K562 (cell line): ENCODE measurements at regions not wholly inside any gene's neighbourhood (a gene's known extent, or its start where the extent isn't known, plus 50 kb on each side); places are given as distances from the start of the nearest gene placed in this dataset.

Source experiments
- ATAC-seq: fragments of 200-7000 bp; cut with Tn5 transposase; 3 replicates; pipeline ENCODE4 v1.9.1; 2020; ENCODE audit warnings: moderate library complexity
- BruUV-seq: library from RNA; stranded (reverse); fragments of 400-500 nt; replicated peaks from 2 replicates; lab custom pipeline; 2021; lab: Mats Ljungman, UMichigan
- CTCF ChIA-PET: fragments of 300-600 bp; formaldehyde crosslinking; extraction: SDS; loops from one replicate; lab custom pipeline; 2021; ENCODE audit warnings: low intra/inter-chr PET ratio; lab: Yijun Ruan, JAX
- POLR2A ChIA-PET: fragments of 300-600, 350-650 bp; sonication (Branson Sonifier 250); formaldehyde crosslinking; extraction: SDS; loops from one replicate; lab custom pipeline; 2021; ENCODE audit warnings: antibody characterized with exemption, inconsistent platforms; lab: Yijun Ruan, JAX
- DNase-seq, 4 experiments: peaks; one replicate each; pipeline versions ENCODE4 v3.0.0 to v3.0.0-alpha.2; 2011 to 2018; ENCODE audit warnings: low spot score in 3 of 4, mixed read lengths in 3 of 4; ENCODE audit errors: extremely low read depth in 1 of 4
- FAIRE-seq: peaks from 2 replicates; lab custom pipeline; 2011; peaks lifted over from hg19 to GRCh38; lab: Jason Lieb, UNC
- H2AFZ ChIP-seq: 2 replicates; pipeline ENCODE4 v1.6.0; 2011; ENCODE audit warnings: low read depth, low read length, control low read depth, inconsistent platforms
- H3K27ac ChIP-seq: fragments of 200-600 bp; 3 replicates; pipeline ENCODE4 v1.8.0; 2011; ENCODE audit warnings: low read depth, mild to moderate bottlenecking, control low read depth, inconsistent platforms, low read length, moderate library complexity, mixed read lengths; ENCODE audit errors: extremely low read depth
- H3K27me3 ChIP-seq, 2 experiments: fragments of 300-600 bp in 1 of 2; 2 replicates in 1 of 2; 3 replicates in 1 of 2; pipeline versions ENCODE4 v1.6.0 to v1.8.0; 2011; ENCODE audit warnings: inconsistent platforms in 2 of 2, low read length in 2 of 2, mild to moderate bottlenecking in 1 of 2, mixed read lengths in 1 of 2, moderate library complexity in 1 of 2; ENCODE audit not compliant: control insufficient read depth in 2 of 2, insufficient read depth in 2 of 2
- H3K36me3 ChIP-seq: fragments of 300-600 bp; 3 replicates; pipeline ENCODE4 v1.8.0; 2011; ENCODE audit warnings: mild to moderate bottlenecking, low read length, inconsistent platforms; ENCODE audit not compliant: control insufficient read depth, insufficient read depth
- H3K4me1 ChIP-seq, 2 experiments: fragments of 200-600 bp in 1 of 2; replicated peaks in 1 of 2; 2 replicates in 1 of 2; 3 replicates in 1 of 2; pipeline versions ENCODE4 v1.5.1 to v1.8.0; 2011; ENCODE audit warnings: inconsistent platforms in 2 of 2, low read length in 2 of 2, mild to moderate bottlenecking in 1 of 2, mixed read lengths in 1 of 2, moderate library complexity in 1 of 2; ENCODE audit not compliant: control insufficient read depth in 2 of 2, insufficient read depth in 2 of 2
- H3K4me2 ChIP-seq: 2 replicates; pipeline ENCODE4 v1.6.1; 2011; ENCODE audit warnings: low read length, control low read depth, inconsistent platforms, mixed read lengths; ENCODE audit not compliant: insufficient read depth
- H3K4me3 ChIP-seq: fragments of 200-600 bp; sonication (generic), shearing (Covaris generic); 2 replicates; pipeline ENCODE4 v1.5.1; 2016; ENCODE audit warnings: control low read depth, inconsistent platforms
- H3K79me2 ChIP-seq: fragments of 200-600 bp; 3 replicates; pipeline ENCODE4 v1.8.0; 2011; ENCODE audit warnings: low read length, inconsistent platforms; ENCODE audit not compliant: control insufficient read depth, insufficient read depth
- H3K9ac ChIP-seq, 2 experiments: 2 replicates each; pipeline versions ENCODE4 v1.6.0 to v1.6.1; 2011; ENCODE audit warnings: low read depth in 2 of 2, low read length in 2 of 2, control low read depth in 1 of 2, inconsistent platforms in 1 of 2, mild to moderate bottlenecking in 1 of 2, mixed read lengths in 1 of 2; ENCODE audit not compliant: insufficient read depth in 1 of 2
- H3K9me1 ChIP-seq: one replicate; pipeline ENCODE4 v1.6.0; 2011; ENCODE audit warnings: inconsistent platforms, mild to moderate bottlenecking, low read length, moderate library complexity; ENCODE audit not compliant: control insufficient read depth, insufficient read depth
- H3K9me3 ChIP-seq: replicated peaks from 2 replicates; pipeline ENCODE4 v1.5.1; 2011; ENCODE audit warnings: low read depth, low read length, inconsistent platforms; ENCODE audit not compliant: control insufficient read depth, insufficient read depth
- H4K20me1 ChIP-seq: replicated peaks from 2 replicates; pipeline ENCODE4 v1.6.1; 2011; ENCODE audit warnings: low read length, inconsistent platforms, mixed read lengths; ENCODE audit not compliant: control insufficient read depth, insufficient read depth
- CREBBP ChIP-seq: IDR thresholded peaks from one replicate; pipeline ENCODE4 v1.6.1; 2012; ENCODE audit warnings: low read depth, mild to moderate bottlenecking, control low read depth, inconsistent platforms, low read length
- HDAC2 ChIP-seq: fragments of 450-650 bp; IDR thresholded peaks from 2 replicates; pipeline ENCODE4 v1.6.1; 2016; ENCODE audit warnings: mild to moderate bottlenecking
- STAG1 ChIP-seq: sonication (generic); formaldehyde crosslinking; IDR thresholded peaks from 2 replicates; pipeline ENCODE4 v1.5.0; 2020; ENCODE audit warnings: missing genetic modification reagents, borderline replicate concordance
- ZC3H8 ChIP-seq: fragments of 450-650 bp; IDR thresholded peaks from 2 replicates; pipeline ENCODE4 v1.6.1; 2017
- ZNF124 ChIP-seq: sonication (generic); formaldehyde crosslinking; IDR thresholded peaks from 2 replicates; pipeline ENCODE4 v1.8.1; 2022; ENCODE audit warnings: missing genetic modification reagents
- WGBS: fragments of 100-300 bp; shearing (Covaris generic); methylation state at CpG from one replicate; pipeline ENCODE4 v1.1.6; 2016; ENCODE audit warnings: low coverage, mixed read lengths; ENCODE audit not compliant: insufficient coverage; ENCODE audit errors: missing lambda C conversion rate; 5-methylcytosine and 5-hydroxymethylcytosine counted together
- in situ Hi-C: fragments of 300-500 bp; cut with MboI; formaldehyde crosslinking; loops from 4 replicates; pipeline ENCODE4 v1.15.0; 2018; ENCODE audit warnings: inconsistent platforms, mixed read lengths
- intact Hi-C: fragments of 100-400 bp; cut with micrococcal nuclease; formaldehyde crosslinking; loops from 2 replicates; pipeline ENCODE4 v1.14.2; 2022
- TF ChIP-seq, protein P1 (sequence below): fragments of 250-450 bp; sonication (Bioruptor Pico); IDR thresholded peaks from 2 replicates; pipeline ENCODE4 v1.6.1; 2021; ENCODE audit warnings: mild to moderate bottlenecking

DNA sequence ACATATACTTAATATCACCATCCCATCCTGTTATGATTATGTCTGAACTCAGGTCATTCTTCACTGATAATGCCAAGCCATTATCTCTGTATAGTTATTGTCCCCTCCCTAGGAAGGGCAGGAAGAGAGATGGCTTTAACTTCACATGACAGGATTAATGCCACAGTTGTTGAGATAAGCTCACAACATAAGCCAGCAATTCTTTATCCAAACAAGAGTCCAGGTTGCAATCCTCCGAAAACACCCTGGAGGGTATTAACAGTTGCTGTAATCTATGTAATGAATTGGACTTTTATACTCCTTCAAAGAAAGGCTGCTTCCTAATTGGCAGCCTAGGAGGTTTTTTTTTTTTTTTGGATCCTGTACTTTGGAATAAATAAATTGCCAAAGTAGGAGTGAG lies 779.4 kb downstream of the SEMA5A start:
- no peaks in the 10 kb centered on the region for H3K36me3 ChIP-seq
- POLR2A ChIA-PET, result no interaction called here
- H3K4me2 ChIP-seq, result no peak overlapping the region
- no peak overlapping the region for H3K27ac ChIP-seq
- H4K20me1 ChIP-seq, result no peaks in the 10 kb centered on the region
- H3K9ac ChIP-seq, result no peak overlapping the region
- H3K27me3 ChIP-seq, result no peaks in the 10 kb centered on the region
- no peaks in the 10 kb centered on the region for H3K9me3 ChIP-seq
- BruUV-seq, result no TSS peak
- ATAC-seq (no peak), DNase-seq (no peak), FAIRE-seq (no peak)
- 6% methylated on average over 1 of the region's 1 CpG for WGBS
- CTCF ChIA-PET, result no interaction called here
- H3K4me1 ChIP-seq, result no peaks in the 10 kb centered on the region
- H2AFZ ChIP-seq, result no peak overlapping the region
- no peaks in the 10 kb centered on the region for H3K9me1 ChIP-seq
- H3K79me2 ChIP-seq, result no peaks in the 10 kb centered on the region
- in situ Hi-C loops, result no loop called here
- TF ChIP-seq HDAC2, result no peak
- intact Hi-C loops, result no loop called here
- H3K4me3 ChIP-seq, result no peak overlapping the region

DNA sequence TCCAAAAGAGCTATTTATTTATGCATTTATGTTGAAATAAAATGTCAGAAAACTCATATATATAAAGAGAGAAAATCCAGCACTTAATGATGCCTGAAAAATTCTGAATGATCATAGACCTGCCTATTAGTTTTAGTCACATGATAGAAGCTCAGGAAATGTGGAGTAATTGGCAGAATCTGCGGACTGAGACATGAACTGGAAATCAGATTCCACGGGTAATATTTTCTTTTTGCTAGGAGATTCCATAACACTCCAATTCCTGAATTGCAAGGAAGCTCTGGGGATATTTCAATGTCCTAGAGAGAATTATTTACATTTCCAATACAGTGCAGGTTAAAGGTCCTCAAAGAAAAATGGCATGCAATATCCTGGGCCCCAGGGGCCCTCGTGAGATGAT lies 778.8 kb downstream of the SEMA5A start:
- FAIRE-seq (no peak), DNase-seq (no peak), ATAC-seq (no peak)
- H3K9me3 ChIP-seq, result no peaks in the 10 kb centered on the region
- H3K9me1 ChIP-seq, result no peaks in the 10 kb centered on the region
- intact Hi-C loops, result no loop called here
- no peaks in the 10 kb centered on the region for H3K4me1 ChIP-seq
- no peaks in the 10 kb centered on the region for H3K27me3 ChIP-seq
- ChIA-PET POLR2A (no interaction called here), CTCF (no interaction called here)
- BruUV-seq, result no TSS peak
- TF ChIP-seq, protein P1, sequence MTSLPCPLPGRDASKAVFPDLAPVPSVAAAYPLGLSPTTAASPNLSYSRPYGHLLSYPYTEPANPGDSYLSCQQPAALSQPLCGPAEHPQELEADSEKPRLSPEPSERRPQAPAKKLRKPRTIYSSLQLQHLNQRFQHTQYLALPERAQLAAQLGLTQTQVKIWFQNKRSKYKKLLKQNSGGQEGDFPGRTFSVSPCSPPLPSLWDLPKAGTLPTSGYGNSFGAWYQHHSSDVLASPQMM, result no peak
- TF ChIP-seq CREBBP, result no peak
- no peak for TF ChIP-seq ZNF124 (CRISPR knock-in tag)
- TF ChIP-seq STAG1 (CRISPR knock-in tag), result no peak
- TF ChIP-seq ZC3H8, result no peak
- H3K79me2 ChIP-seq, result no peaks in the 10 kb centered on the region
- H3K9ac ChIP-seq, result no peak overlapping the region
- no peak overlapping the region for H3K4me2 ChIP-seq
- H3K36me3 ChIP-seq, result no peaks in the 10 kb centered on the region
- 2% methylated on average over 3 of the region's 3 CpGs for WGBS
- H2AFZ ChIP-seq, result no peak overlapping the region
- H4K20me1 ChIP-seq, result no peaks in the 10 kb centered on the region
- in situ Hi-C loops, result no loop called here
- no peak overlapping the region for H3K27ac ChIP-seq
- no peak overlapping the region for H3K4me3 ChIP-seq
